Neural cell (in vitro differentiated cells): ENCODE measurements at regions not wholly inside any gene's neighbourhood (a gene's known extent, or its start where the extent isn't known, plus 50 kb on each side); places are given as distances from the start of the nearest gene placed in this dataset.

Experiments used
- EZH2 ChIP-seq: fragments of 200-600, 300-800 bp; shearing (Covaris generic), sonication (generic); IDR thresholded peaks from 2 replicates; pipeline ENCODE4 v1.6.1; 2014; ENCODE audit warnings: antibody characterized with exemption, low read length, borderline replicate concordance, mild to moderate bottlenecking; ENCODE audit not compliant: insufficient read depth, poor library complexity, severe bottlenecking
- TF ChIP-seq, protein P1 (sequence below): fragments of 450-650 bp; IDR thresholded peaks from 2 replicates; pipeline ENCODE4 v1.5.1; 2014; ENCODE audit warnings: antibody characterized with exemption, mild to moderate bottlenecking, moderate library complexity; ENCODE audit not compliant: poor library complexity, severe bottlenecking
- TF ChIP-seq, protein P2 (sequence below): IDR thresholded peaks from 2 replicates; pipeline ENCODE4 v1.6.1; 2012; ENCODE audit warnings: borderline replicate concordance

DNA sequence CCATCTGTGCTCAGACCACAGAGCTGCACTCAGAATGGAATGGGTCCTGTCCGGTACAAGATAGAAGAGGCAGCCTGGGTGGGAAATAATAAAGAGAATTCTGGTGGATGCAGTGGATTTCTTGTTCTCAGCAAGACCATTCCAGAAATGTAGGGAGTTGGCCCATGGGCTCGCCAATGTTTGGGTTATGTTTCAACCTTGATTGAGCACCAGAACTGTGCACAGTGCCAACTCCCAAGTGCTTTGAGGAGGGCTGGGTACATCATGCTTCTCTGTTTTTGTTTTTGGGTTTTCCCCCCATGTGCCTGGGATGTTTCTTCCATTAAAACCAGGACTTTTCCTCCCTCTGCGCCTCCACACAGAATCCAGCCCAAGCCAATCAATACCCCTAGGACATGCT is 304.1 kb downstream of the TNS1 start:
- TF ChIP-seq, protein P1, sequence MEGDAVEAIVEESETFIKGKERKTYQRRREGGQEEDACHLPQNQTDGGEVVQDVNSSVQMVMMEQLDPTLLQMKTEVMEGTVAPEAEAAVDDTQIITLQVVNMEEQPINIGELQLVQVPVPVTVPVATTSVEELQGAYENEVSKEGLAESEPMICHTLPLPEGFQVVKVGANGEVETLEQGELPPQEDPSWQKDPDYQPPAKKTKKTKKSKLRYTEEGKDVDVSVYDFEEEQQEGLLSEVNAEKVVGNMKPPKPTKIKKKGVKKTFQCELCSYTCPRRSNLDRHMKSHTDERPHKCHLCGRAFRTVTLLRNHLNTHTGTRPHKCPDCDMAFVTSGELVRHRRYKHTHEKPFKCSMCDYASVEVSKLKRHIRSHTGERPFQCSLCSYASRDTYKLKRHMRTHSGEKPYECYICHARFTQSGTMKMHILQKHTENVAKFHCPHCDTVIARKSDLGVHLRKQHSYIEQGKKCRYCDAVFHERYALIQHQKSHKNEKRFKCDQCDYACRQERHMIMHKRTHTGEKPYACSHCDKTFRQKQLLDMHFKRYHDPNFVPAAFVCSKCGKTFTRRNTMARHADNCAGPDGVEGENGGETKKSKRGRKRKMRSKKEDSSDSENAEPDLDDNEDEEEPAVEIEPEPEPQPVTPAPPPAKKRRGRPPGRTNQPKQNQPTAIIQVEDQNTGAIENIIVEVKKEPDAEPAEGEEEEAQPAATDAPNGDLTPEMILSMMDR, result no peak
- TF ChIP-seq, protein P2, sequence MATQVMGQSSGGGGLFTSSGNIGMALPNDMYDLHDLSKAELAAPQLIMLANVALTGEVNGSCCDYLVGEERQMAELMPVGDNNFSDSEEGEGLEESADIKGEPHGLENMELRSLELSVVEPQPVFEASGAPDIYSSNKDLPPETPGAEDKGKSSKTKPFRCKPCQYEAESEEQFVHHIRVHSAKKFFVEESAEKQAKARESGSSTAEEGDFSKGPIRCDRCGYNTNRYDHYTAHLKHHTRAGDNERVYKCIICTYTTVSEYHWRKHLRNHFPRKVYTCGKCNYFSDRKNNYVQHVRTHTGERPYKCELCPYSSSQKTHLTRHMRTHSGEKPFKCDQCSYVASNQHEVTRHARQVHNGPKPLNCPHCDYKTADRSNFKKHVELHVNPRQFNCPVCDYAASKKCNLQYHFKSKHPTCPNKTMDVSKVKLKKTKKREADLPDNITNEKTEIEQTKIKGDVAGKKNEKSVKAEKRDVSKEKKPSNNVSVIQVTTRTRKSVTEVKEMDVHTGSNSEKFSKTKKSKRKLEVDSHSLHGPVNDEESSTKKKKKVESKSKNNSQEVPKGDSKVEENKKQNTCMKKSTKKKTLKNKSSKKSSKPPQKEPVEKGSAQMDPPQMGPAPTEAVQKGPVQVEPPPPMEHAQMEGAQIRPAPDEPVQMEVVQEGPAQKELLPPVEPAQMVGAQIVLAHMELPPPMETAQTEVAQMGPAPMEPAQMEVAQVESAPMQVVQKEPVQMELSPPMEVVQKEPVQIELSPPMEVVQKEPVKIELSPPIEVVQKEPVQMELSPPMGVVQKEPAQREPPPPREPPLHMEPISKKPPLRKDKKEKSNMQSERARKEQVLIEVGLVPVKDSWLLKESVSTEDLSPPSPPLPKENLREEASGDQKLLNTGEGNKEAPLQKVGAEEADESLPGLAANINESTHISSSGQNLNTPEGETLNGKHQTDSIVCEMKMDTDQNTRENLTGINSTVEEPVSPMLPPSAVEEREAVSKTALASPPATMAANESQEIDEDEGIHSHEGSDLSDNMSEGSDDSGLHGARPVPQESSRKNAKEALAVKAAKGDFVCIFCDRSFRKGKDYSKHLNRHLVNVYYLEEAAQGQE, result no peak
- TF ChIP-seq EZH2, result no peak
